MCF 10A (cell line): ENCODE measurements at regions not wholly inside any gene's neighbourhood (a gene's known extent, or its start where the extent isn't known, plus 50 kb on each side); places are given as distances from the start of the nearest gene placed in this dataset.

Experiments
- BruUV-seq: library from RNA; stranded (reverse); fragments of 400-500 nt; replicated peaks from 2 replicates; lab custom pipeline; 2021; lab: Mats Ljungman, UMichigan
- CTCF ChIA-PET: fragments of 300-600 bp; sonication (Branson Sonifier 250); formaldehyde crosslinking; extraction: SDS; loops from one replicate; lab custom pipeline; 2021; ENCODE audit warnings: antibody characterized with exemption, inconsistent platforms; lab: Yijun Ruan, JAX
- POLR2A ChIA-PET: fragments of 300-600, 350-650 bp; sonication (Branson Sonifier 250); formaldehyde crosslinking; extraction: SDS; loops from one replicate; lab custom pipeline; 2020; ENCODE audit warnings: antibody characterized with exemption, inconsistent platforms; lab: Yijun Ruan, JAX
- DNase-seq: peaks from one replicate; pipeline ENCODE4 v3.0.0-alpha.2; 2018; ENCODE audit not compliant: unreplicated experiment
- H3K27ac Mint-ChIP-seq: one replicate; pipeline ENCODE4 v1.8.0; 2022; ENCODE audit warnings: mild to moderate bottlenecking, low read depth, mixed read lengths; ENCODE audit not compliant: unreplicated experiment
- H3K27me3 Mint-ChIP-seq: one replicate; pipeline ENCODE4 v1.8.0; 2022; ENCODE audit warnings: mixed read lengths; ENCODE audit not compliant: insufficient read depth, unreplicated experiment
- H3K36me3 Mint-ChIP-seq: one replicate; pipeline ENCODE4 v1.8.0; 2022; ENCODE audit warnings: mild to moderate bottlenecking, moderate library complexity, mixed read lengths; ENCODE audit not compliant: insufficient read depth, unreplicated experiment
- H3K4me1 Mint-ChIP-seq: one replicate; pipeline ENCODE4 v1.8.0; 2022; ENCODE audit warnings: mixed read lengths; ENCODE audit not compliant: insufficient read depth, unreplicated experiment
- H3K4me3 Mint-ChIP-seq: one replicate; pipeline ENCODE4 v1.8.0; 2022; ENCODE audit warnings: mild to moderate bottlenecking, moderate library complexity, mixed read lengths; ENCODE audit not compliant: unreplicated experiment
- H3K9me3 Mint-ChIP-seq: one replicate; pipeline ENCODE4 v1.8.0; 2022; ENCODE audit warnings: mixed read lengths; ENCODE audit not compliant: unreplicated experiment
- CTCF ChIP-seq: fragments of 200-600 bp; IDR thresholded peaks from one replicate; pipeline ENCODE4 v1.8.0; 2022; ENCODE audit warnings: antibody characterized with exemption, mild to moderate bottlenecking; ENCODE audit not compliant: unreplicated experiment
- intact Hi-C: fragments of 100-400 bp; cut with micrococcal nuclease; formaldehyde crosslinking; loops from 2 replicates; pipeline ENCODE4 v1.14.1; 2022

DNA sequence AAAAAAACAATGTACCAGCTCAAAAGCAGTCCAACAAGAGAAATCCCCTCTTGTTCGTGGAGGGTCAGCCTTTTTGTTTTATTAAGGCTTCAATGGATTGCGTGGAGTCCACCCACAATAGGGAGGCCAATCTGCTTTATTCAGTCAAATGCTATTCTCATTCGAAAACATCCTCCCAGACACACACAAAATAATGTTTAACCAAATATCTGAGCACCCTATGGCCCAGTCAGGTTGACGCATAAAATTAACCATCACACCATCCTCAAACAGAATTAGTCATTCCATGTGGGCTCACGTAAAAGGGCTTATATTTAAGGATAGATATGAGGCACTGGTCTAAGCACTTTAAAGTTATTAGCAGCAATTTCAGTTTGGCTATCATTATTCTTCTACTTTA is 58.9 kb upstream of the DEUP1 start:
- no peaks in the 10 kb centered on the region for H3K4me1 Mint-ChIP-seq
- no peak overlapping the region for H3K4me3 Mint-ChIP-seq
- ChIA-PET CTCF (interaction anchor here (1.4 kb wide), 1 partner anchor 381 kb away, joined by 4 read pairs; no protein-coding TSS in a partner anchor), POLR2A (no interaction called here)
- intact Hi-C loops = no loop called here
- no peak for DNase-seq
- BruUV-seq = no TSS peak
- no peaks in the 10 kb centered on the region for H3K36me3 Mint-ChIP-seq
- no peak for TF ChIP-seq CTCF
- no peak overlapping the region for H3K27ac Mint-ChIP-seq
- H3K27me3 Mint-ChIP-seq = no peaks in the 10 kb centered on the region
- peaks cover 8% of the 10 kb centered on the region for H3K9me3 Mint-ChIP-seq

DNA sequence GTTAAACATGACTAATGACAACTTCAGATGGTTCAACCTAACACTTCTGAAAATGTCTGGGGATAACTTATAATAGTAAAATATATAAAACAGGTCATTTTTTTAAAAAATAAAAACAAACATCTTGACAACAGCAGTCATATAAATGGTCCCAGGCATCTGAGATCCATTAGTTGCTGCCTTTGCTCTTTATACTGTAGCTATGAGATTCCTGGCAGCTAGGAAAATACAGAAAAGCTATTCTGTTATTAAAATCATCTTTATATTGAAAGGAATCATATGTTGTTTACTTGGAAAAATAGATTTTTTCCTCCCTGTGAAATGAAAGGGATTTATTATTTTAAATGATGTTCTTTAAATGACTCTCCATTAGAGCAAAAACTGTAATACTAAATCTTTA is 55.7 kb upstream of the DEUP1 start:
- no peak for TF ChIP-seq CTCF
- no peaks in the 10 kb centered on the region for H3K9me3 Mint-ChIP-seq
- no peaks in the 10 kb centered on the region for H3K36me3 Mint-ChIP-seq
- no peaks in the 10 kb centered on the region for H3K27me3 Mint-ChIP-seq
- H3K4me1 Mint-ChIP-seq = no peaks in the 10 kb centered on the region
- H3K27ac Mint-ChIP-seq = no peak overlapping the region
- no peak for DNase-seq
- ChIA-PET POLR2A (interaction anchor here (0.6 kb wide), 1 partner anchor 383 kb away, joined by 4 read pairs; no protein-coding TSS in a partner anchor), CTCF (interaction anchor here (1.0 kb wide), 1 partner anchor 8 kb away, joined by 3 read pairs; no protein-coding TSS in a partner anchor)
- BruUV-seq = no TSS peak
- H3K4me3 Mint-ChIP-seq = no peak overlapping the region
- intact Hi-C loops = no loop called here

- TF ChIP-seq CTCF = no peak
- BruUV-seq = no TSS peak
Observed at GRCh38 chr11:93278976-93279375, 51.6 kb upstream of the DEUP1 start.

GRCh38 chr11:93279851-93280347 is 50.6 kb upstream of the DEUP1 start:
- POLR2A ChIA-PET = no interaction called here
- CTCF ChIA-PET = no interaction called here
- no peak for TF ChIP-seq CTCF
- no peaks in the 10 kb centered on the region for H3K36me3 Mint-ChIP-seq
- H3K4me1 Mint-ChIP-seq = no peaks in the 10 kb centered on the region
- no peaks in the 10 kb centered on the region for H3K9me3 Mint-ChIP-seq
- BruUV-seq = no TSS peak
- intact Hi-C loops = no loop called here
- no peak overlapping the region for H3K4me3 Mint-ChIP-seq
- no peaks in the 10 kb centered on the region for H3K27me3 Mint-ChIP-seq
- no peak for DNase-seq
- no peak overlapping the region for H3K27ac Mint-ChIP-seq

More at GRCh38 chr11:93278976-93279375, 51.6 kb upstream of the DEUP1 start:
- Mint-ChIP-seq H3K4me3 (no peak overlapping the region), H3K27me3 (no peaks in the 10 kb centered on the region), H3K4me1 (no peaks in the 10 kb centered on the region), H3K27ac (no peak overlapping the region), H3K9me3 (no peaks in the 10 kb centered on the region), H3K36me3 (no peaks in the 10 kb centered on the region)
- DNase-seq = no peak
- POLR2A ChIA-PET = no interaction called here
- intact Hi-C loops = no loop called here
- CTCF ChIA-PET = interaction anchor here (0.5 kb wide), 1 partner anchor 44 kb away, joined by 3 read pairs; no protein-coding TSS in a partner anchor
